SIG-M5 (cell line): ENCODE measurements at regions not wholly inside any gene's neighbourhood (a gene's known extent, or its start where the extent isn't known, plus 50 kb on each side); places are given as distances from the start of the nearest gene placed in this dataset.

Experiments
- DNase-seq: peaks from one replicate; lab custom pipeline; 2025; lab: John Stamatoyannopoulos, UW

- no peak for DNase-seq
Observed at GRCh38 chr5:174336479-174336878, 291.0 kb downstream of the NSG2 start.

GRCh38 chr5:174337276-174338184 is 292.0 kb downstream of the NSG2 start:
- DNase-seq = no peak

- no peak for DNase-seq
Observed at GRCh38 chr5:174338185-174339010, 292.9 kb downstream of the NSG2 start.

DNA sequence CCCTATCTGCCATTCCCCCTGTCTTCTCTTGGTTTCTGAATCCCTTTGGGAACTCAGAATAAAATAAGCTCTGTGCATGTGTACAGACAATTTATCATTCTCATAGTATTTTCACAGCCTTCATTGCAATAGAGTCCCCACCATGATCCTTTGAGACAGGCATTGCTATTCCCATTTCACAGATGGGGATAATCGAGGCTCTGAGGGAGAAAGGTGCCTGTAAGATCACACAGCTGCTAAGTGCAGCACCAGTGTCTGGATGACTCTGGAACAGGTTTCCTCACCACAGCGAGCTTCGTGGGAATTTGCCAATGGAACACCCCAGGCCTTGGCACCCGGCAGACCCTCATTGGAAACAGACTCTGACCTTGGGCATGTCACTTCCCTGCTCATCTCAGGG is 293.6 kb downstream of the NSG2 start:
- DNase-seq = no peak

DNA sequence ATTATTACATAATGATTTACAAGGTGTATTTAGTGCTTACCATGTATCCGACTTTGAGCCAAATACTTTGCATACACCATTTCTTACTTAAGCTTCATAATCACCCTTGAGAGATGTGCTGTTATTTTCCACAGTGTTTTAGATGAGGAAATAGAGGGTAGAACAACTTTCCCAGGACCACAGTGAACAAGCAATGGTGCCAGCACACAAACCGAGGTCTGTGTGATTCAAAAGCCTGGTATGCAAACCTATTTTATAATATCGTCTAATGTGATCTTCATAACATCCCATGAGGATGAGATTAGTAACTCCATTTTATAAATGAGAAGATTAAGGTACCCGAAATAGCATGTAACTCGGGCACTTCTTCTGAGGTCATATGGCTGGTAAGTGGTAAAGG is 294.7 kb downstream of the NSG2 start:
- DNase-seq = no peak

GRCh38 chr5:174342696-174343095 is 297.2 kb downstream of the NSG2 start:
- DNase-seq = no peak

DNA sequence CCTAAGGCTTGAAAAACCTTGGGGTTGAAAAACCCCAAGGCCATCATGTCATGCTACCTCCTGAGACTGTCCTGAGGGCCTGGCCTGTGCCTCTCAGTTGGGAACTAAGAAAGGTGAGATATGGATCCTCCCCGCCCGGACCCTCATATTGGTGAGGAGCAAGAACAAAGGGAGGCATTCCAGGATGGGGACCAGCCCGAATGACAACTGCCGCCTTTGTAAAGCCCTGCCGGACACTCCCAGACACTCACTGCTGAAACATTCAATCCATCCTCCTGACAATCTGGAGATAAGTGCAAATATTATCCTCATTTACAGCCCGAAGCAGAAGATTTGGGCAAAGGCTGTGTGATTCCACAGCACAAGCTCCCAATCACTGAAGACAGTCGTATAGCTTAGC is 298.3 kb downstream of the NSG2 start:
- no peak for DNase-seq

- DNase-seq = no peak
Observed at GRCh38 chr5:174344335-174344734, 298.8 kb downstream of the NSG2 start.

- DNase-seq = no peak
Observed at GRCh38 chr5:174347183-174347582, 301.7 kb downstream of the NSG2 start.

DNA sequence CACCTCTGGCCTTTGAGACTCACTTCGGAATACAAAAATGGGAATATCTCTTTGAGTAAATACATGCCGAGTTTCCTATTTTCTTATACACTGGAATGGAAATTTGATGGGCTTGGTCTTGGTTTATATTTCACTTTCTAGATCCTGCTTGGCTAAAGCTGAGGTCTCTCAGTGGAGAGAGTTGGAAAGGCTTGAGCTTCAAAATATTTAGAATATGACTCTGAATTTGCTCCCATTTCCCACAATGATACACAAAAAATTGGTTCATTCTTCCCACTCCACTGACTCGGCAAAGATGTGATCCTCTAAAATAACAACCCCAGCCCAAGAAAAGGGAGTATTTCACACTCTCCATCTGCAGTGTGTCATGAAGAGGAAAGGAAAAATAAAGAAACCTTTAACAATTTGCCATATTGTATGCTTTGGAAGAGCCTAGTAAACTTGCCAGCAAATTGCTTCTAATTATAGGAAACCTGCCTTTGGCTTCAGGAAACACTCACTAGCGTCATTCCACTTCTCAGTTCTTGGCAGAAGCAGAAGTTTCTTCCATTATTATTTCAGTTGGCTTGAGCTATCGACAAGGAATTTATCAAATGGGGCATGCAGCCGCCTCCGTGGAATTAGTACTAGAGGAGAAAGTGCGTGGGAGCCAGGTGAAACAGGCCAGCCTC is 302.9 kb downstream of the NSG2 start:
- DNase-seq = no peak

- no peak for DNase-seq
Observed at GRCh38 chr5:174352681-174353080, 307.2 kb downstream of the NSG2 start.

DNA sequence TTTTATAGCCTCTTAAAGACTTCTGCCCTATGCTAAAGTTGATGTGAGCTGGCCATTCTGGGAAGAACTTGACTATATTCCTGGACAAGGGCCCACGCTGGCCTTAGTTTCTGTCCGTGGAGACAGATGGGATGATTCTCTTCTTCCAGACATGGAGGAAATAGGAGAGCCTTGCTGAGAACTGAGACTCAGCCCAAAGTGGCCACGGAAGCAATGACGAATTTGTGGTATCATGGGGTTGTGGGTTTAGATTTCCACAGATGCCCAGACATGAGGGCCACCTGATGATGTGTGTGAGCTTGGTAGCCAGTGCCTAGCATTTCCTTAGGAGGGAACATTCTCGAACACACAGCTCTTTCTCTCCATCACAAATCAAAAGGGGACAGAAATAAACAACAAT is 309.1 kb downstream of the NSG2 start:
- no peak for DNase-seq

GRCh38 chr5:174355208-174355612 is 309.7 kb downstream of the NSG2 start:
- peak; percentile 29 for DNase-seq

- no peak for DNase-seq
Observed at GRCh38 chr5:174355995-174356394, 310.5 kb downstream of the NSG2 start.

GRCh38 chr5:174356536-174356935 is 311.0 kb downstream of the NSG2 start:
- no peak for DNase-seq

DNA sequence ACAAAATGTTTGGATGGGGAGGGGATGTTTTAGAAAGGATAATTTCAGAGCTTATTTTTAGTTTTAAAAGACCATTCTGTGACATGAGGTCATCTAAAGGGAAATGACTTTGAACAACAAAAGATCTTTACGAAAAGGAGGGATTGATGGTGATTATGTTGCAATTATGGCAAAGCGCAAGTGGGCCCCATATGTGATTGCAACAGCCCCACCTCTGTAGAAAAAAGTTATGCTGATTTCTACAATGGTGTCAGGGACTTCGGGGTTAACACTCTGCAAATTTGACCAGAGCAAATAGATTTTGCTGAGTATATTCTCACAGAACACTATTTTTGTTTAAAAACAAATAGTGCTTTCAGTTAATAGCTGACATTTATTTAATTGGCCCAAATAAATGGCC is 312.8 kb downstream of the NSG2 start:
- DNase-seq = no peak

DNA sequence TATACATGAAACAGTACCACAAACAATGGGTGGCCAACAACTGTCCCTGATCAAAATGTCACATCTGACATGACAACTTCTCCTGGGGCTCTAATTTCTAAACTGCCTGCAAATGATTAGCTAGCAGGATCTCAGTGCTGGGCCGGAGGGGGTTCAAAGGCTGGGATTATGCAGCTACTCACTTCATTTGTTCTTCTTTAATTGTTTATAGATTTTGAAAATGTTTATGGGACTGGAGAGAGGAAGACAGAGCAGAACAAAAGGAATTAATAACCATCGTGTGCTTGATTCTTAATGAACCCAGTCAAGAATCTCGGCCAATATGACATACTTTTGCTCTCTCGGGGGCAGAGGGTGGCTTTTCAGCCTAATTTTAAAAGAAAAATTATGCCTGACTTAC is 313.6 kb downstream of the NSG2 start:
- no peak for DNase-seq

GRCh38 chr5:174362514-174362913 is 317.0 kb downstream of the NSG2 start:
- no peak for DNase-seq

- no peak for DNase-seq
Observed at GRCh38 chr5:174363934-174364333, 318.4 kb downstream of the NSG2 start.

DNA sequence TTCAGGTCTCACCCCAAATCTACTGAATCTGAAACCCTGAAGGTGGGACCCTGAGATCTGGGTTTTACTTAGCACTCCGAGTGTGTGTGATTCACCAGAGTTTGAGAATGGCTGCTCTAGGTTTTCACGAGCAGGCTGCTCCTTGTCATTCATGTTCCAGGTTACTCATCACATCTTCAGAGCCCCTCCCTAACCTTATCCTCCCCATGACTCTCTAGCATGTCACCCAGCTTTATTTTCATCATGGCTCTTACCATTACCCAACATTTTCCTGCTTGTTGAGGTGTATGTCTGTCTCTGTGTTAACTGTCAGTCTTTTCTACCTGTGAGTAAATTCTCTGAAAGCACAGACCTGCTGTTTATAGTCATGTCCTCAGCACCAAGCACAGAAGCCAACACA is 319.2 kb downstream of the NSG2 start:
- no peak for DNase-seq

GRCh38 chr5:174371600-174372094 is 326.1 kb downstream of the NSG2 start:
- no peak for DNase-seq

DNA sequence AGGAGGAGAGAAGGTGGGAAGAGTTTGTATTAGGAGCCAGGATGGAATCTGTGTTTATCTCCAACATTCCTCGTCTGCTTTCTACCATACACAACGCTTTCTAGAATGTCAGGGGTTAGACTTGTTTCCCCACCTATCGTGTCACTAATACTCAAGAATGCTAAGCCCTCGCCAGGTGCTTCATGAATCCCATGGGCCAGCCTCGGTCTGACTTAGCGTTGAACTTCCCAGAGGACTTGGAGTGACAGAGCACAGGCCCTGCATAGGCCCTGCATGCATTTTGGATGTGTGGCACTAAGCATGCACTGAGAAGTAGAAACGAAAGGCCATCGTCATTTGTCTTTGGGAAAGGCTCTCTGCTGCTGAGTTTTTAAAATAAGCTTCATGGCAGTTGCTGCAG is 328.7 kb downstream of the NSG2 start:
- no peak for DNase-seq
